Gastroesophageal sphincter (tissue), 3 donors: ENCODE measurements at regions not wholly inside any gene's neighbourhood (a gene's known extent, or its start where the extent isn't known, plus 50 kb on each side); places are given as distances from the start of the nearest gene placed in this dataset.

Experiments
- CTCF ChIP-seq, 4 experiments: fragments of 200-600 bp in 2 of 4; fragments of 450-650 bp in 2 of 4; sonication (generic) in 1 of 4; IDR thresholded peaks; one replicate each; pipeline ENCODE4 v1.5.1; 2017 to 2019; ENCODE audit warnings: antibody characterized with exemption in 4 of 4, mild to moderate bottlenecking in 2 of 4, moderate library complexity in 2 of 4
- EP300 ChIP-seq: sonication (generic); formaldehyde crosslinking; IDR thresholded peaks from one replicate; pipeline ENCODE4 v1.6.1; 2017; ENCODE audit warnings: antibody characterized with exemption, mild to moderate bottlenecking
- POLR2A ChIP-seq, 2 donors: fragments of 450-650 bp; IDR thresholded peaks; one replicate each; pipeline ENCODE4 v1.6.1; 2017; ENCODE audit warnings: antibody characterized with exemption in 2 of 2, mild to moderate bottlenecking in 2 of 2, moderate library complexity in 1 of 2
- POLR2AphosphoS5 ChIP-seq: sonication (generic); formaldehyde crosslinking; IDR thresholded peaks from one replicate; pipeline ENCODE4 v1.6.1; 2017; ENCODE audit warnings: antibody characterized with exemption

GRCh38 chr5:171700318-171700912 lies 85.2 kb upstream of the SMIM23 start:
- TF ChIP-seq POLR2AphosphoS5: no peak
- TF ChIP-seq CTCF (IDR thresholded peaks at IDR 0.05): no peak
- TF ChIP-seq EP300: no peak
- no peak for TF ChIP-seq POLR2A (IDR thresholded peaks at IDR 0.05)
